ENCODE measurements at regions not wholly inside any gene's neighbourhood (a gene's known extent, or its start where the extent isn't known, plus 50 kb on each side); places are given as distances from the start of the nearest gene placed in this dataset.

DNA sequence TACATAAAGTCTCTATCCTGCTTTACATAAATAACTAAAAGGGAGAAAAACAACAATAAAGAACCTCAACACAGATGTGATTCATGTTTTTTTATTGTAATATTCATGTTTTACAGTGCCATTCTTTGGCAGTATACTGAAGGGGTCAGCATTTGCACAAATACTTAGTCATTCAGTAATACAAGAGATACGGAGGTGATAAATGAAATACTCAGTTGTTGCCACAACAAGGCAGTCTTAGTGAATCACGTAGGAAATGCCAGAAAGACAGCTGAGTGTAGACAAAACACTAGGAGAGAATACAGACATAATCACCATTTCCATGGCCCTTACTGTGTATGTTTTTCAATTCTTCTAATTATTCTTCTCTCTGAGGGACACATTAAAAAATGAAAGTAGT is 910.4 kb downstream of the METTL15 start:
- DNase-seq (ENCODE audit: extremely low read depth in 1 of 2, low read depth in 1 of 2), result no peak

DNA sequence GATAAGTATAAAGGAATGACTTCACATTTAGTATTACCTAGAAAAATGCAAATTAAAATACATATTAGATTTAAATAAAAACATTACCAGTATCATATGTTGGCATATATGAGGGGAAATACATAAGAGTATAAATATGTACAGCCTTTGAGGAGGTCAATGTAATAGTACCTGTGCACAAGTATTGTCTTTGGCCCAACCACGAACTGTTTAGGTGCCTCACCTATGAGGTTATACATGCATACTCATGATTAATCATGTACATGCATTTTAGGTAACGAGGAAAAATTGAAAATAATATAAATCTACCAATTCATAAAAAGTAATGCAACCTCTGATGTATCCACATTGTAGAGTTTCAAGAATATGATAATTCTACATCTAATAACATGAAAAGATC is 909.8 kb downstream of the METTL15 start:
- DNase-seq (ENCODE audit: extremely low read depth in 1 of 2, low read depth in 1 of 2), result no peak

DNA sequence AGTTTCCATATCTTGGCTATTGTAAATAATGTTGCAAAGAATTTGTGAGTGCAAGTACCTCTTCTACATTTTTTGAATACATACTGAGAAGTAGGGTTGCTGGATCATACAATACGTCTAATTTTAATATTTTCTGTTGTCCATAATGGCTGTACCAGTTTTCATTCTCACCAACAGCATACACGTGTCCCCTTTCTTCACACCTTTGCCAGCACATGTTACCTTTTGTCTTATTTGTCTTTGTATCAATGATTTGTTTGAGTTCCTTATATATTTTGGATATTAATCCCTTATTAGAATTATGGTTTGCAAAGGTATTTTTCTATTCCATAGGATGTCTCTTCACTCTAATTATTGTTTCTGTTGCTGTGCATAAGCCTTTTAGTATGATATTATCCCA is 904.3 kb downstream of the METTL15 start:
- no peak for DNase-seq (ENCODE audit: extremely low read depth in 1 of 2, low read depth in 1 of 2)

DNA sequence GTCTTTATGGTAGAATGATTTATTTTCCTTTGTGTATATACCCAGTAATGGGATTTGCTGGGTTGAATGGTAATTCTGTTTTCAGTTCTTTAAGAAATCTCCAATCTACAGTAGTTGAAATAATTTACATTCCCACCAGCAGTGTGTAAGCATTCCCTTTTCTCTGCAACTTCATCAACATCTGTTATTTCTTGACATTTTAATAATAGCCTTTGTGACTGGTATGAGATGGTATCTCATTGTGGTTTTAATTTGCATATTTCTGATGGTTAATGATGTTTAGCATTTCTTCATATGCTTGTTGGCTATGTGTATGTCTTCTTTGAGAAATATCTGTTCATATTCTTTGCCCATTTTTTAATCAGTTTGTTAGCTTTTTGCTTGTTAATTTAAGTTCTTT is 901.2 kb downstream of the METTL15 start:
- DNase-seq (ENCODE audit: extremely low read depth in 1 of 2, low read depth in 1 of 2), result no peak

DNA sequence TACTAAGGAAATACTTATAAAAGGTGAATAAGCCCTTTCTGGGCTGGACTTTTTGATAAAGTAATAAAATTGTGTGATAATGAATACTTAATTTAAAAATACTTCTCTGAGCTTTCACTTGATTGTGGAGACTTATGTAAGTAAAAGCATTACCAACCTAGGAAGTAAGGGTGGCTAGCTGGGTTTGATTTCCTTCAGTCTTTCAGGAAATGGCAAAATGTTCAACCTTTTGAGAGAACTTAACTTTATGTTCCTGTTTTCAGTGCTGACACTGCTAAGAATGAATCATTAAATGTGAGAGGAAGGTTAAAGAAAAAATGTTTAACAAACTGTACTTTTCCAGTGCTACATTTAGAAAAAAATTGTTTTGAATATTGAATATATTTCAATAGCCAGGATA is 900.3 kb downstream of the METTL15 start:
- DNase-seq (ENCODE audit: extremely low read depth in 1 of 2, low read depth in 1 of 2), result no peak

DNA sequence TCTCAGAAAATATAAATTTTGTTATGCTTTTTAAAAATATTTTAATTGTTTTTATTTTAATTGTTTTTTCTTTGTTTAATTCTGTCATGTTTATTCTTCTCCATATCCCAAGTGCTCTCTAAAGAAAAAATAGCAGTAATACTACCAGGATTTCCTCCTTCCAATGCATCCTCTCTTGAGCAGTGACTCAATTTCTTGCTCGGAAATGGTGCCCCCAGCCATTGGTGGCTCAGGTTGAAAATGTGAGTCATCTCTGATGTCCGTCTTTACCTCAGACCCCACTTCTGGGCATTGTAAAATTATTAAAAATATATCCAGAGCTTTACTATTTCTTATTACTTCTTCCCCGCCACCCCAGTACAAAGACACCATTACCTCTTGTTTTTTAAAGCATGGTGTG is 898.5 kb downstream of the METTL15 start:
- no peak for DNase-seq (ENCODE audit: extremely low read depth in 1 of 2, low read depth in 1 of 2)

DNA sequence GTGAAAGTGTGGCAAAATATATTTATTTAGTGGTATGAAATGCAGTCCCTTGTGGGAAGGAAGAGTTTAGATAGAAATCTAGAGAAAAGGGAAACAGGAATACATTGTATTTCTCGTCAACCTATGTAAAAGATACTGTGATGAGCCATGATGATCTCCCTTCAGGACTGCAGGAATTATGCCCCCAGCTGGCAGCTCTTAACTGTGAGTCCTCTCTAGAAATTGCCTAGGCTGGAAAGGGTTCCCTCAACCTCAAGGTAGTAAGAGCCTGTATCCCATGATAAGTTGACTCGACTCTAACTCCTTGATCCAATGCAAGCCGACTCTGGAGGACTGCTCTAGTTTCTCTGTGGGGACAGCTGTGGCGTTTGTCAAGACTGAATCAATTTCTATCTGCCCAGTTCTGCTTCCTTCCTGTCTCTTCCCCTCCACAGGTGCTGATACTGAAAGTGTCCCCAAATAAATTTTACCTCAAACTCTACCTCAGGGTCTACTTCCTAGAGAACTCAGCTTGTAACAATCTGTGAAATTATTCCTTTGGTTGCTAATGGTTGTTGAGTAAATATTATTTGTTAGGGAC is 897.3 kb downstream of the METTL15 start:
- no peak for DNase-seq (ENCODE audit: extremely low read depth in 1 of 2, low read depth in 1 of 2)

DNA sequence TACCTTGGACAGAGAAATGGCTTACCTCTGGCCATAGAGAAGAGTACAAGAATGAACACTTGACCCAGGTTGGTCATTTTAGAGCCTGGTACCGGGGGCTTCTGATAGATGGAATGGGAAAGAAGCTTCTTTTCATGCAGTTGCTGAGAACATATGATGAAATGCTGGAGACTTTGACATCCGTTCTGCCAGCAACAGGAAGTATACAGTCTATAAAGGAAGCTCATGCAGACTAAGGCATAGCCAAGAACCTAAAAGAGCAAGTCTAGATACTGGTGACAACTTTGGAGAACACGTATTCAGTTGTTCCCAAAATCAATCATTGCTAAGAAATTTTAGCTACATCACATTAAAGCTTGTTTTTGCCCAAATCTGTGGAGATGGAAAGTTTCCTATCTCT is 894.6 kb downstream of the METTL15 start:
- DNase-seq (ENCODE audit: extremely low read depth in 1 of 2, low read depth in 1 of 2), result no peak

DNA sequence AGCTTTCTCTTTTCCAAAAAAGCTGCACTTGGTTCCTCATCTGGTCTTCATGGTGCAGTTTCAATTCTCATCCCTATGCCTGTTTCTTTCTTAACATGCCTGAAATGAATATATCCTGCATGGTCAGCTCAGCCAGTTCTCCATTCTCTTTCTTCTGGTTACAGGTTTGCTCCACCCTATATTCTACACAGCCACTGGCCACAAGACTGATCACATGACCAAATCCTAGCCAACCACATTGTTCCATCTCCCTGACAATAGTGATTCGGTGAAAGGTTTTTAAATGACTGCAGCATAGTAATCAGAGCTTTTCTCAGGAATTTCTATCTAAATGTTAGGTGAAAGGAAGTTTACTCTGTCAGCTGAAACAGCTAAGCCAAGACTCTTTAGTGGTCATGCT is 891.4 kb downstream of the METTL15 start:
- no peak for DNase-seq (ENCODE audit: extremely low read depth in 1 of 2, low read depth in 1 of 2)

DNA sequence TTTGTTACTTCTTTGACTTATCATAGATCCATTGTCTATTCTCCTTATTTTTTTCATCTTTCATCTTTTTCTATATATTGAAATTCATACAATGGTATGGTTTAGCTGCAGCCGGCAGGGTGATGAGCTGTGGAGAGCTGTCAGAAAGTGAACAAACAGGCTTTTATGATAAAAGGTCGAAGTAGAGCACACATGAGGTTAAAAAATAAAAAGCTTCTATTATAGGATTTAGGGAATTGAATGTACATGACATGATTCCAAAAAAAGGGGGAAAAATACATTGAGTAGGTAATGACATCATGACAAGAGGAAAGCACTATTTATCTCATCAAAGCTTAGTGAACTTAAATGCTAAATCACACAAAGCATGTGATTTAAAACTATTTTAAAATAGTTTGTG is 884.8 kb downstream of the METTL15 start:
- DNase-seq (ENCODE audit: extremely low read depth in 1 of 2, low read depth in 1 of 2), result no peak

DNA sequence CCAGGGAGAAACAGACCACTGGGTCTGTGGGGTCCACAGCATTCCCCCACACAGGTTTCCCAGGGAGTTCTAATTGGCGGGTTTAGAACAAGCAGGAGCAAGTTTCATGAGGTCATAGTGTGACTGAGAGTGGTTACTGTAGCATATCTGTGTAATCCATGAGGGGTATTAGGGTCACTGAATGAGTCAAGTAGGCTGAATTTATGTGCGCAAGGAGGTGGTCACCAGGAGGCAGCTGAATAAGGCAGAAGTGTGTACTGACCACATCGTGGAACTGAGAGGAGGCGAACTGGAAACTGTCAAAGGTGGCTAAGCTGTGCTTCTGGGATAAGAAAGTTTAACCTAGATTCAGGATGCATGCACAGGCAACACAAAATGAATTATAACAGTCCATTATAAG is 876.0 kb downstream of the METTL15 start:
- no peak for DNase-seq (ENCODE audit: extremely low read depth in 1 of 2, low read depth in 1 of 2)

DNA sequence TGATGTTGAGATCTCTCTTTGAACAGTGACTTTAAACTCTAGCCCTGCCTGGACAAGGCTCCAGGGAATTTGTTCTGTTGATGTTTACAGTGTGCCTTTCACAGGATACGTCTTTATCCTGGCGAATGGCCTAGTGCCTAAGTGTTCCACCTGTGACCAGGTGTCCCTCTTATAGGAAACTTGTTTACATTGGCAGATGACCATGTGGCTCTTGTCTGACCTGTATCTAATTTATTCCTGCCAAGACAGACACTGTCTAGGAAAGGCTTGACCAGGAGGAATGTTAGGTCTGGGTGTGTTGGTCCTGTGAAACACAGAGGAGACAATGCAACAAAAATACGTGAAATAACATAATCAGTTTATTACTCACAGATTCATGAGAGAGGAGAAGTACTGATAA is 875.6 kb downstream of the METTL15 start:
- no peak for DNase-seq (ENCODE audit: extremely low read depth in 1 of 2, low read depth in 1 of 2)

DNA sequence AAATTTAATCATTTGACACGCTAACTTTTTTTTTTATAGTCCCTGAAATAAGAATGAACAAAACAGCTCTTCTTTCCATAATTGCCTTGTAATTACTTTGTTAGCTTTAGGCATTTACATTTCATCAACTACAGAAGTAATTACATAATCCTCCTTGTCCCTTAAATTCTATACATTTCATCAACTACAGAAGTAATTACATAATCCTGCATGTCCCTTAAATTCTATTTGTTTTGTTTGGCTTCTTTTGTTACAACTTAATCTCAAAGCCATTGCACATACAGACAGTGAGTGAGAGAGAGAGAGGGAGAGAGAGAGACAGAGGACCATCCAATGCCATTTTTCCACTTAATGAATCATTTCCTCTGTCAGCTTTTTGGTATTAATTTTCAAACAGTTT is 873.2 kb downstream of the METTL15 start:
- DNase-seq (ENCODE audit: extremely low read depth in 1 of 2, low read depth in 1 of 2), result no peak

DNA sequence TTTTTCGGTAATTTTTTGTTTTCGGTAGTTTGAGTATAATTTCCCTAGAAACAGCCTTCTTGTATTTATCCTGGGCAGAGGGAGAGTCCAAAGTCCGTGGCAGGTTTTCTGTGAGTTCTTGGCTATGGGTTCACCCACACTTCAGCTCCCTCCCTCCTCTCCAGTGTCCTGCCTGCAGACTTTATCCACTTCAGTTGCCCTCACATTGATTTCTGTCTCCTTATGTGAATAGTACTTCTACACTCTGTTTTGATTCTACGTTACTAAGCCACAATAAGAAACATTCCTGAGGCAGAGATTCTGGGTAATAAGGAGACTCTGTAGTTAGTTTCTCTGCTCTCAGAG is 868.6 kb downstream of the METTL15 start:
- DNase-seq (ENCODE audit: extremely low read depth in 1 of 2, low read depth in 1 of 2), result no peak

DNA sequence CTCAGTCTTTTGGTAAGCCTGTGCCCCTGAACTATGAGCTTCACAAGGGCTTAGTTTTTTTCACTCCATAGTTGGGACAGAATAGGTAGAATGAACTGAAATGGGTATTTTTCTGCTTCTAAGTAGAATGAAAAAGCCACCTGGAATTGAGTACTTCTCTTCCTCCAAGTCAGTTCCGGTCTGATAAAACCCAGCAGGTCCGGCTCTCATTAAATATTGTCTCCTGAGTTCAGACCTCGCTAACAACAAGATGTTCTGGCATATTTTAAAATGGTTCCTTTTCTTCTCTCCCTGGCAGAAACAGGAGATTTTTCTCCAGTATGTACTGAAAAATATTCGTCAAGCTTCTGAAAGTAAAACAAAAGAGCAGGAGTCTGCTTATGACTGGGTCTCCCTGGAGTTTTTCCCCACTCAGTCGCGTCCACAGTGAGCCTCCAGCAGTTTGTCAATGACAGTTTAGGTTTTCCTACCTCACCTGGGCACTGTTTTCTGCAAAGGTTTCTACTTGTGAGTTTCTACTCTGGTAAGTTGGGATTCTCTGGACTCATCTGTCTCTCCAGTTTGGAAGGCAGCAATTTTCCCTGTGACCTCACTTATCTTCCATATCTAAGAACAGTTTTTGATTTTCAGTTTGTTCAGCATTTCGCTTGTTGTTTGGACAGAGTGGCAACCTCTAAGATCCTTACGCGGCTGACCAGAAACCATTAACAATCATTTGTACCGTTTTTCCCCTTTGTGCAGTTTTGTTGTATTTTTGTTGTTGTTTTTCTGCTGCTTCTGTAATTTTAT is 868.0 kb downstream of the METTL15 start:
- no peak for DNase-seq (ENCODE audit: extremely low read depth in 1 of 2, low read depth in 1 of 2)

DNA sequence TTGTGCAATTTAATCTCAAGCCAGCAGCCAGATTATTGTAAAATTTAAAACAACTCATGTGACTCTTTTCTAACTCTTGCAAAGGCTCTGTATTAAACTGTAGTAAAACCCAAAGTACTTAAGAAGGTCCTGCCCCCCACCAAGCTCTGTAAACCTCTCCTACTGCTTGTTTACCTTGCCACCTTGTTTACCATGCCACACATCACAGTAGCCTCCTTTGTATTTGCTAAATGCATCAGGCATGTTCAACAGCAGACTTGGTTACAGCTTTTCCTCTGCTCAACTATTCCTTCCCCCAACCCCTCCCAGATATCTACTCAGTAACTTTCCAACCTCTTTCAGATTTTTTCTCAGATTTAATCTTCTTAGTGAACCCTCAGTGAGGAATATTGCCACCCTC is 861.6 kb downstream of the METTL15 start:
- no peak for DNase-seq (ENCODE audit: extremely low read depth in 1 of 2, low read depth in 1 of 2)

DNA sequence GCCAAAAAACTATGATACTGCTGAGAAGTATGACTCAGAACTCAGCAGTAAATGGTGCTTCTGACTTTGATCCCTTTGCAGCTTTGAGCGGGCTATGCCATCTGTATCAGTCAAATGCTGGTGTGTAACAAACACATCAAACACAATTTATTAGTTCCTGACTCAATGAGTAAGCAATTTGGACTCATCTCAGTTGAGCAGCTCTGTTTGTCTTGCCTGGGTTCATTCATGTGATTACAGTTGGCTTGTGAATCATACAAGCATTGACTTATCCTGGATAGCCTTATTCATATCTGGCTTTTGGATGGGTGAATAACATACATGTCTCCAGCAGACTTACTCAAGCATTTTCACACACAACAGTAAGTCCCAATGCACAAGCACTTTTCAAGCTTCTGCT is 858.8 kb downstream of the METTL15 start:
- DNase-seq (ENCODE audit: extremely low read depth in 1 of 2, low read depth in 1 of 2), result no peak

DNA sequence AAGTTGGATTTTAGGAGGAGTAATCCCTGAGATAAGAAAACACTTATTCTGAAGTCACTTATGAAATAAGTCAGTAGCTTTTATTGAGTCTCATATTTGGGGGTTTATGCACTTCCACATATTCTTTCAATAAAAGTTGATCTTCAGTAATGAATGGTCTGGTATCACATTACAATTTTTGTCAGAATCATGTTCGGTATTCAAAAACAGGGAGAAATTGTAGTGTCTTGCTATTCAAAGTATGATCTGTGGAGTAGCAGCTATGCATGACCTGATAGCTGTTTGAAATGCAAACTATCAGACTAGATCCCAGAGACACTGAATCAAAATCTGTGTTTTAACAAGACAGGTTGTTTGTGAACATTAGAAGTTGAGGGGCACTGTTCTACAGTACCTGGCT is 857.6 kb downstream of the METTL15 start:
- DNase-seq (ENCODE audit: extremely low read depth in 1 of 2, low read depth in 1 of 2), result no peak

DNA sequence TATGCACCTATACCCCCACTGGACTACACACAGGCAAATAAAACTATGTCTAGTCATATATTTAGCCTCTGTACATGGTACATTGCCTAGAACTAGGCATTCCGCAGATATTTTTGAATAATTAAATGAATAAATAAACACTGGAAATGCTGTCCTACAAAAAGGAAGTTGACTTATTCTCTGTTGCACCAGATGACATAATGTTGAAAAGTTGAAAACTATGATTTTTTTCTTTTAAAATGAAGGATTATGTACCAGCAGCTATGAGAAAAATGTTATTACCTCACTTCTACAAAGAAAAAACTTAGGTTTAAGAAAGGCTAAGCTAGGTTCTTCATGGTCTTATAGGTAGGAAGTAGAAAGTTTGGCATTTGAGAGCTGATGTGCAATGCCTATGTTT is 856.6 kb downstream of the METTL15 start:
- DNase-seq (ENCODE audit: extremely low read depth in 1 of 2, low read depth in 1 of 2), result no peak

DNA sequence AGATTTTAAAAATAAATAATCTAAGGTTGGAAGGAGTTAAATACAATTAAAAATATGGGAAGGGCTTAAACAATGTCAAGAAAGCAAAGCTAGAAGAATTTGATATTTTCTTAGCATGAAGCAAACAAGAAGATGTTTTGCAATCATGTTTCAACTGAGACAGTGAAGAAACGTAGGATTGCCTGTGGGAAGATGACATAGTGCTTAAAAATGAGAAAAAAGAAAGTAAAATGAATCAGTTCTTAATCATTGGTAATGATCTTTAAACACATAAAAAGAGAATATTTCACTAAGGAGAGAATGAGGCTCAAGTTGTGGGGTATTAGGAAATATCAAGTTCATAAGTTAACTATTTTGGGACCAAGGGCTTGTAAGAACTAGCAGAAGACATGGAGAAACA is 855.0 kb downstream of the METTL15 start:
- no peak for DNase-seq (ENCODE audit: extremely low read depth in 1 of 2, low read depth in 1 of 2)

DNA sequence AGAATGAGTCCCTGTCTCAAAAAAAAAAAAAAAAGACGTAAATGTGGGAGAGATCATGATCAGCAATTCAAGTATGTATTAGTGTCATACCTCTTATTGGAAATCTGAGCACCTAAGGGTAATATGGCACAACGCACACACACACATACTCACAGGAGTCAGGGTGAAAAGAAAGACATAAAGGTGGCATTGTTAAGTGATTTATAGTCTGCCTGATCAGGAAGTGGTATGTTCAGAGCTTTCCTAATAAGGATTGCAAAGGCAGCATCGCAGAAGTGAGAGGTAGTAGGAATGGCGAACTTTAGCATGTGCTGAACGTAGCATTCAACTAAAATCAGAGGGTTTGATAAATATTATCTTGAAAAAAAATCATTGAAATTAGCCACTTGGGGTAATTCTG is 854.3 kb downstream of the METTL15 start:
- DNase-seq (ENCODE audit: extremely low read depth in 1 of 2, low read depth in 1 of 2), result no peak

DNA sequence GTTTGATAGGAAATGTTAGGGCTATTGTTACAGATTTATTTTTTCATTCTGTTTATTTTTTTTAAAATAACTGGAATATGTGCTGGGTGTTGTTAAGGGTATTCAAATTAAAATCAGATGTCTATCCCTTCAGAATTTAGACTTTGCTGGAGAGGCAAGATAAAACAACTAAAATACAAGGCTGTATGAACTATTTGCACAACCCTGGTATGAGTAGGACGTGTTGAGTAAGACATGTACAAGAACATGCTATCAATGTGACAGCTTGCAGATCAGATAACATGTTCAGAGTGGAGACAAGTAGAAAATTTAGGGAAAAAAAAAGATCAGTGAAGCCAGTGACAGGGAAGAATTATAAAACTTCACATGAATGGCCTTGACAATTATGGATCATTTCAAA is 853.5 kb downstream of the METTL15 start:
- DNase-seq (ENCODE audit: extremely low read depth in 1 of 2, low read depth in 1 of 2), result no peak

DNA sequence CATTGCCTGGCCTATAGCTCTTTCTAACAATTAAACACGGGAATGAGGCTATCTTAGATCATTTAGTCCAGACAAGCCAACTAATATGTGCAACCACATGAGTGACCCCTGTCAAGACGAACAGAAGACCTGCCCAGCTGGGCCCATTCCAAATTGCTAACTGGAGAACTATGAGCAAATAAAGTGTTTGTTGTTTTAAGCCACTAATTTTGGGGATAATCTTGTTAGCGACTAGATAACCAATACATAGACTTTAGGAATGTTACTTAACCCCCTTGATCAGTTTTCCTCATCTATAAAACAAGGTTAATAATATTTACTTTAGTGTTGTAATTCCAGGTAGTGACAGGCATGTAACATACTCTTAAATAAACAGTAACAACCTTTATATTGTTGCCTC is 848.3 kb downstream of the METTL15 start:
- no peak for DNase-seq (ENCODE audit: extremely low read depth in 1 of 2, low read depth in 1 of 2)
